HUDEP-2 (cell line): ENCODE measurements at regions not wholly inside any gene's neighbourhood (a gene's known extent, or its start where the extent isn't known, plus 50 kb on each side); places are given as distances from the start of the nearest gene placed in this dataset.

Experiments used
- DNase-seq, 76 experiments: peaks; one replicate each; lab custom pipeline; 2025; ENCODE audit not compliant: unreplicated experiment in 76 of 76; lab: John Stamatoyannopoulos, UW

DNA sequence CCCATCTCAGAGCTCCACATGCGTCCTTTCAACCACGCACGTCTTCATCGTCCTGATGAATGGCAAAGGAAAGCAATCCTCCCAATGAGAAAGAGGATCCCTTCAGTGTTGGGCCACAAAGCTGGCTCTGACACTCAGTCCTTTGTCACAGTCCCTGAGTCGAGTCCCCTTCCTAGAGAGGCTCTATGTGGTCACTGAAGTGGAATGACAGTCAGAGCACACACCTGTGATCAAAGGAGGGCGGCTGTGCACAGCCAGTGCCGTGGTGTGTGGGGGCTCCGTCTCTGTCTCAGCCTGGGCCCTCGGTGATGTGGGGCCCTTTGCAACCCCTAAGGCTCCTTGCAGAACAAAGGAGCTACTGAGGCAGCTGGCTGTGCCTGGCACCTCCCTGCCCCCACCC is 157.3 kb upstream of the APCDD1 start:
- no peak for DNase-seq

DNA sequence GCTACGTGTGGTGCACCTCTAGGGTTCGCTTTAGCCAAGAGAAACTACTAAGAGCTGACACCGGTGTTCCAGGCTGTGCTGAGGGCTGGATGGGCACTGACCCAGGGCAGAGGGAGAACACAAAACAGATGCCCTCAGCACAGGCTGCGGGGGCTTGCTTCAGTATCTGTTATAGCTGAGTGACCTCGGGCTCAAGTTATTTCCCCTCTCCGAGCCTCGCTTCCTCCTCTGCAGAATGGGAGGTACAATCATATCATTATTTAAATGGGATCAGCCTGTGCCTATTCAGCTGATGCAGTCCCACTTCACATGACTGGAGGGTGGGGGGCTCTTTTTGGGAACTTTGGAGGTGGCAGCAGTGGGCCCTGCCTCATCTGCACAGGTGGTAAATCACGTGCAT is 156.1 kb upstream of the APCDD1 start:
- no peak for DNase-seq

DNA sequence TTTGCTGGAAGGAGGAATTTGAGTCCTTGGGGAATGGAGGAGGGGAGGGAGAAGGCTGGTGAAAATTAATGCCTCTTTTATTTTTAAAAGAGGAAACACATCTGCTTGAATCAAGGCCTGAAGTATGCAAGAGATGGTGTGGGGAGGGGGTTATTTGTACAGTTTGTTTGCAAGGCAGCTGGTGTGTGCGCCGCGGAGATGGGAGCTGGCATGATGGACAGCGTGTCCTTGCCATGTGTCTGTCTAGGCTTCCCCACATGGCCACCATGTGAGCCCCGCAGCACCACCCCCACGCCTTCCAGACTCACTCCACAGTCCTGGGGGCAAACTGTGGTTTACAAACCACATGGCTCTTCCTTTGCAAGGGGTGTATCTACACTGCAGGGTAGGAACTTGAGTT is 154.8 kb upstream of the APCDD1 start:
- DNase-seq: no peak

DNA sequence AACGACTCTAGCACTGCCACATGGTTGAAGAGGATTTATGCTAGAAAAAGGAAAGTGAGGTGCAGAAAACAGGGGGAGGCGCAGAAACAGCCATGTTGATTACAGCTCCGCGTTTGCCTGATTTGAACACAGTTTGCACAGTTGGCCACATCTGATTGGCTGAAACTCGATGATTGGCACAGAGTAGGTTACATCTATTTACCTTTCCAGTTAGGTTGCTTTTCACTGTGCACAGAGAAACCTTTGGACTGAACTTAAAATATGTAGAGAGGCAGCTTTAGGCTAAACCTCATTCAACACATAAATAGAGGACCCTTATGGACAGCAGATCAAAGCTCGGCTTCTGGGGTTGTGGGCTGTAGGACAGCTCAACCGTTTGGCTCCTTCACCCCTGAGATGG is 153.7 kb upstream of the APCDD1 start:
- DNase-seq: no peak

DNA sequence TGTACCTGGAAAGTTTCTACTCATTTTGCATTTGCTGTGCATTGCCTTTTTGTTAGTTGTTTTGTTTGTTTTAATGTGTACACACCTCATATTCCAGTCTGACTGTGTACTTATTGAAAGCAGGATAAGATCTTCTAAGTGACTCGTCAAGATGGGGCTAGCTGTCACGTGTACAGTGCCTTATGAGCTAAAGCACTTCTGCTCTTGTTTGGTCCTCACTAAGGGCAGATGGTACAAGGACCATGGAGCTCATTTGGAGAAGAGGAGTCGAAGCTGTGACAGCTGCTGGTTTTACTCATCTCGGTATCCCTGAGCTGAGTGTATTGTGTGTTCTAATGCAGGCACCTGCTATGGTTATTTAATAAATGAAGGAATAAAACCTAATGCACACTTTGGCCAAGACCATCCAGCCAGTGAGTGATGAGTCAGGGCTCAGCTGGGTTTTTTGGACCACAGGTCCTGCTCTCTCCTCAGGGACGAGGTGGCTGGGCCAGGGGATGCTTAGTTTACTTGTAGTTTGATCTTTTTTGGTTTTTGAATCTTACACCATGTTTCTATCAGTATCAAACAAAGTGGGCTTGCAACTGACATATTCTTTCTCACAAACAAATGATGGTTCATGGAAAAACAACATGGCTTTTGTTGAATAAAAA is 152.5 kb upstream of the APCDD1 start:
- no peak for DNase-seq

DNA sequence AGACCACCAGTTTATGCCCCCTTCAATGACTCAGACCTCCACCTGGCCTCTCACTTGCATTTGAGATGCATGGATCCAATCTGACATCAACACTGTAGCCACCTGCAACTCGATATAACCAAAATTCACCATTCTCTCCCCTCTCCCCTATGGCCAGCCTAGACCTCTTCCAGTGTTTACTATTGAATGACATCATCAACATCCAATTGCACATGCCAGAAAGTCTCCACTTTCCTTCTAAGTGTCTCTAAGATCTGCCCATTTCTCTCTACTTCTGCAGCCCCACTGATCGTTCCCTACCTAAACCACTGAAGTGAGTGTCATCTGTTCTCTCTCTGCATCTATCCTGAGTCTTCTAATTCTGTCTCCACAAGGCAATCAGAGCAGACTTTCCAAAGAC is 151.3 kb upstream of the APCDD1 start:
- DNase-seq: no peak

DNA sequence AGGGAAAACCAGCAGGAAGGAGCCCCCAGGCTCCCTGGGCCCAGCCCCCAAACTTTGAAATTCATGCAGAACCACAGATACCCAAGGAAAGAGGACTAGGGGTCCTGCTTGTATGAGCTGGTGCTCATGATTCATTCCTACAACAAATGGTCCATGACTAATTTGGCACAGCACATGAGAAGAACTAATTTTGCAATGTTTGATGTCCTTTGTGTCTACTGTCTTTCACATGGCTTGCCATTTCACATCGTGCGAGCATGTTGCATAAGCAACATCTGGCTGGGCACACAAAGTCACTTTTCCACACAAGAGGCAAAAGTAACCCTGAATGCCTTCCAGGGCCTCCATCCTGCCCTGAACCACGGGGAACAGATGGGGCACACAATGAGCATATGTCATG is 149.6 kb upstream of the APCDD1 start:
- DNase-seq: no peak

DNA sequence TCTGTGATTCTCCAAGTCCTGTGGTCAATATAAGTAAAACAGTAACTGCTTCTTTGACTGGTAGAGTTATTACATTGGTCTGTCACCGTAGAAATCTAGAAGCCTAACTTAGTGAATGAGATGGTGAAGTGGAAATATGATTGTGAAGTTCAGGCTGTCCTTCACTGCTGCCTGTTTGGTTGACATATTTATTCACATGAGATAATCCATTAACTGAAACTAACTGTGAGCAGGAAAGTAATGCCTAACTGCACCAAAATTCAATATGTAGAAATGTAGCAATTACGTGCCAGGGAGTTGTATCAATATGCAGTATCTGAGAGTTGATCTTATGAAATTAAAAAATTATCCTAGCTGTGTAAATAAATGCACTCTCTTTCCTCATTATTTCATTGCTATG is 147.7 kb upstream of the APCDD1 start:
- DNase-seq: no peak

DNA sequence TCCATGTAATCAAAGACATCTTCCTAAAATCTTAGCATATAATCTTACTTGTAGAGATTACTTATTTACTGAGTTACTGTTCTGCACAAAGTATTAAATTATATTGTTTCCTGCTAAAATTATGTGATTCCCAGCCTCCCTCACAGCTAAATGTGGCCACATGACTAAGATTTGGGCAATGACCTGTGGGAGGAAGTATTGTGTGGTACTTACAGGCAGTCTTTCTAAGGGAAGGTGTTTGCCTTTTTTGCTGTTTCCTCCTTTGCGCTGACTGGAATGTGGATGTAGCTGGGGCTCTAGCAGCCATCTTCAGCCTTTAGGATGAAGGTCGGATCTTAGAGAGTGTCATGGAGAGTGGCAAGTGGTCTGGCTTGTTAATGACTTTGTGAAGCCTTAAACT is 146.3 kb upstream of the APCDD1 start:
- DNase-seq: no peak

DNA sequence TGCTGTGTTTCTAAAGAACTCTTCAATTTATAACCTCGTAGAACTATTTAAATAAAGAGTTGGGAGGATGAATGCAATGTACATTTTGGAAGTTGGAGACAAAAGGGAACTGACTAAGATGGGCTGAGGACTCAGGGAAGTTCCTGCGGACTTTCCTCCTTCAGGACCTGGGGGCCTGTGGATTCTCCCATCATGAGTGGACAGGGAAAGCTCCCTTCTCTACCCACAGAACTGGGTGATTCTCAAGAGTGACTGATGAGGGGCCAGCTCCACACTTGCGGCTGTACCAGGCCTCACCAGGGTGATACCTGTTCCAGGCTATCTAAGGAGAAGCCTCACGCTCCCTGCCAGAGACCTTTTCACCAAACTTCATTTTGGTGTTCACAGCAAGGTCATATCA is 143.8 kb upstream of the APCDD1 start:
- DNase-seq: no peak

DNA sequence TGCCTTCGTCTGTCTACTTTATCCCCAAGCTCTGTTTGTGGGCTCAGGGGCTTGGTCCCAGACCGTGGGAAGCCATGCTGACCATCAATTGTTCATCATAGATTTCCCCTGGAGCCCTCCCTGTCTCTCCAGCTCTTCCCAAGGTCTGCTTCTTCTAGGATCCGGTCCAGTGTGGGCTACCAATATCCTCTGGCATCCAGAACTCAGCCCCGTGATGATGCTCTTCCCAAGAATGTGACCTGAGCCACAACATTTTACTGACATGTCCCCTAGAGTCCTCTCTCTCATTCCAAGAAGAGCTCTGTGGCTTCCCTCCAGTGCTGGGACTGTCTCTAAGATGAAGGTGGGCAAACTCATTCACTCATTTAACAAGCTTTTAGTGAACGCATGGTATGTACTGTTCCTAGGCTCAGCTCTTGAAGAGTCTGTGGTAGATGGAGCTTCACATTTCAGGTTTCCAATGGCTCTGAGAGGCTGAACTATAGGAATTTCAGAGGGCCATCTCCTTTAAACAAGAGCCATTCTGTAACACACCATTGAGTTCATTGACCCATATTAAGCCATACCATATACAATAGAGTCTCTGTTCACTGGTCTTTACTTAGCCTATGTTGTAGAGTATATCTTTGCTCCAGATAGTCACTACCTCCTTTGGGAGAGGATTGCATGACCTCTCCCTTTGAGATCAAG is 142.0 kb upstream of the APCDD1 start:
- no peak for DNase-seq

DNA sequence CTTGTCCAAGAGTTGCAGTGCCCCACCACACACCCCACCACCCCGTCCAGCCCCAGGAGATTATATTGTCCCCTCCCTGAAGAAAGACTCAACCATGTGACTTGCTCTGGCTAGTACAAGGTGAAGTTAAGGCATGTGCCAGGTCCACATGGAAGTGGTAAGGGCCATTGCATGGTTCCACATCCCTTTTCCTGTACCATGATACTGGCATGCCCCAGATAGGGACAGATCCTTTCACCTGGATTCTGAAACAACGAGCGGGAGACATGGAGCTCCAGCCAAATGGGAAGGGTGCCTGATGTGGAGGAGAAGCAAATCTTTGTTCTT is 141.5 kb upstream of the APCDD1 start:
- DNase-seq: no peak

DNA sequence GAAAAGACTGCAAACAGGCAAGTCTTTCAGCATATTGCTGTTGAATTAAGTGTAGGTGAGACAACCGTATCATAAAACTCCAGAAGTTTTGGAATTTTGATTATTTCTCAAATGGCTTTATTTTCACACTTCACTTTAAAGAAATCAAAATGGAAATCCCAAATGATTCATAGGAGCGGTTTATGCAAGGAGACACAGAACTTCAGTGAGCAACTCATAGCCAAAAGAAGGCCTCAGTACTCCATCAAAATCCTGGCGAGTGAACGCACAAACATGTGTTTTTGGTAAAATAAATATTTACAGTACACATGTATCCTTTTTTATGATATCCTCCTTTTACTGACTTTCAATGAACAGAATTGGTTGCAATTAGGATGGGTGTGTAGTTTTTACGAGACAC is 140.4 kb upstream of the APCDD1 start:
- no peak for DNase-seq

DNA sequence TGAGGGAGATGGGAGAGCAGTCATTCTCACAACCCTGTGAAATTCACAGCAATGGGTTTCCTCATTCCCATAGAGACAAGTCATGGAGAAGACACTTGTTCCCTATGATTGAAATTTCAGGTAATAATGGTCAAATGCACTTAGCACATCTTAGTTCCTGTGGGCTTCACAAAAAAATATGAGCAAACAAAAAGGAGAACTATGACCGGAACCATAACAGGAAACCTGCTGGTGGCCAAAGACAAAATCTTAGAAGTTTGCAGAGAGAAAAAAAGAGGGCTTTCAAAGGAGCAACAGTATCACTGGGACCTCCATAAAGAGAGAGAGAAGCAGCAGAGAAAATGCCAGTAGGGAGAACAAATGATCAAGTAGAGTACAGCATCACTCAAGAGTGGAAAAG is 138.9 kb upstream of the APCDD1 start:
- no peak for DNase-seq

DNA sequence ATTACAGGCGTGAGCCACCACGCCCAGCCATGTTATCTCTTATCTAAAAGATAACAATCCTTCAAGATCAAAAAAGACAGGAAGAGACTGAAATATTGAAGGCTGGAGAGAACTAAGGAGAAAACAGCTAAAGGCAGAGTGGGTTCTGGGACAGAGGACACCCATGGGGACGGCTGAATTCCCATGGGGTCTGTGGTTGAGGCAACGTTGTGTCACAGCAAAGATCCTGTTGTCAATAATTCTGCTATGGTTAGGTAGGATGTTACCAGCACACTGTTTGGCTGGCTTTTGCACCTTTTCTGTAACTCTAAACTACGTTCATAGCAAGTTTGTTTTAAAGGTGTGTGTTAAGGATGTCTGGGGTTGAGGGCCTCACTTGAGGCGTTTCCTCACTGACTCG is 137.7 kb upstream of the APCDD1 start:
- no peak for DNase-seq

DNA sequence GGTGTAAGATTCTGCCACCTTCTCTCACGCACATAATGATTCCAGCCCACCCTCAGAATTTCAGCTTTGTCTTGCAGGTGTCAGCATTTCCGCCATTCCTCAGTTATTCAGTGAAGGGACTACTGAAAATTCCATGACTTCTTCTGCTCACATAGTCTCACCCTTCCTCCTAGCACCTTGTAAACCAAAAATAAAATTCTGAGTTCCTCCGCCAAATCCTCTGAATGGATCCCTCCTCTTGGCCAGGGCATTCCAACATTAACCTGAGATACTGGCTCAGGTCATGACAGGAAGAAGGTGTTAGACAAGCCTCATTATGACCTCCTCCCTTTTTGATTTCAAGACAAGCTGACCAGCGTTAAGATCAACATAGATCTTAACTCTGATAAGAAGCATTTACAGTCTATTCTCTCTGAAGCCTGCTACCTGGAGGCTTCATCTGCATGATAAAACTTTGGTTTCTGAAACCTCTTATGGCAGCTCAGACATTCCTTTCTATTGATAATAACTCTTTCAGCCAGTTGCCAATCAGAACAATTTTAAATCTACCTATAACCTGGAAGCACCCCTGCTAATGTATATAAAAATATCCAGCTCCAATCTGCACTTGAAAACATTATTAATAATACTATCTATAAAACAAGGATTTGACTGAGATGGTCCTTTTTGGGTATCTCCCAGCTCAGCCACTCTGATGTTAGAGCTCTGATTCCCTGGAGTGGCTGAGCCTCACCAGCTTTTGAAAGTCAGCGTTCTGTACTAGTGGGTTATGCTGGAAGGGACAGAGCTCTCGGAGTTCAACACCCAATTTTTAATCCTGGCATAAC is 136.4 kb upstream of the APCDD1 start:
- no peak for DNase-seq

DNA sequence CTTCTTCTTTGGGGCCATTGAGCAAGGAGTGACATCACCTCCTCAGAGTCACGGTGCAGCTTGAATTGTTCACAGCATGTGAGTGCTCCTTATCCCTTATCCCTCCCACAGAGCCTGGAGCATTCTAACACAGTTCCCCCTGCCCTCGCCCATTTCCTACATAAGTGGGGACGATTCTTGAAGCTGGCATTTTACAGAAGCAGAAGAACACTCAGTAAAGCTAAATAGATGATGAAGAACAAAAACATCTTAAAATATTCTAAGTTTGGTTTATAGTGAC is 135.8 kb upstream of the APCDD1 start:
- DNase-seq: no peak

DNA sequence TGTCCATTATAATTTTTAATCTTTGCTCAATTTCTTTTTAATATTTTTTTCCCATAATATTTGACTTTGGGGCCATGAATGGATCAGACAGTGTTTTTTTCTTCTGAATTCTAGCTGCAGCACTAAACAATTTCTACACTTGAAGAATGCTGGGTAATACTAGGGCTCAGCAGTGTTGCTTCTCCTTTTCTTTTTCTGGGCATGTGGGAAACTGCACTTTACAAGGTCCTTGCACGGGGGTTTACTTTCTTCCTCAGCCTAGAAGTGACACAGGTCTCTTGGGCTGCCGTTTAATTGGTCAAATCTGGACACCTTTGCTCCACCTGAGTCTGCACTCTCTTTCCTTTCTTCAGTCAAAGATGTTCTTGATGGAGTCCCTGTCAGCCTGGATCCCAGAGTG is 135.4 kb upstream of the APCDD1 start:
- DNase-seq: no peak

DNA sequence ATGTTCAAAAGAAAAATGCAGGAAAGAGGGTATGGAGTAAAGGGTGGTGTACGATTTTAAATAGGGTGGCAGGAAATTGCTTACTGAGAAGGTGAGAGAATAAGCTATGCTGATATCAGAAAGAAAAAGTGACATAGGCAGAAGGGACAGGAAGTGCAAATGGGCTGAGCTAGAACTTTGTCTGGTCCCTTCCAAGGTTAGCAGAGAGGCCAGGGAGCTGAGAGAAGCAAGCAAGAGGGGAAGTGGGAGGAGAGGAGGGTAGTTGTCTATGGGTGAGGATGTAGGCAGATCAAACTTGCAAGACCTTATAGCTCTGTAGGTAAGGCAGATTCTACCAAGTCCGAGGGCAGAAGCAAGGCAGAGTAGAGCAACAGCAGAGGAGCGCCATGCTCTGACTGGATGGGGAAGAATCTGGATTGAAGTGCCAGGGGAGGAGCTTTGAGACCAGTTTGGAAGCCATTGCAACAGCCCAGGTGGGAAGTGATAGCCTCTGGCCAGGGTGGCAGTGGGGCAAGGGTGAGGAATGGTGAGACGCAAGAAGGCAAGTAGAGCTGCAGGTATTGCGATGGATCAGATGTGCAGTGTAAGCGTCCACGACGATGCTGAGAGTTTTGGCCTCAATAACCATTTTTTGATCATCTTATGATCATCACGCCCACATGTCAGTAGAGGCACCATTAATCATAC is 134.4 kb upstream of the APCDD1 start:
- DNase-seq: no peak

DNA sequence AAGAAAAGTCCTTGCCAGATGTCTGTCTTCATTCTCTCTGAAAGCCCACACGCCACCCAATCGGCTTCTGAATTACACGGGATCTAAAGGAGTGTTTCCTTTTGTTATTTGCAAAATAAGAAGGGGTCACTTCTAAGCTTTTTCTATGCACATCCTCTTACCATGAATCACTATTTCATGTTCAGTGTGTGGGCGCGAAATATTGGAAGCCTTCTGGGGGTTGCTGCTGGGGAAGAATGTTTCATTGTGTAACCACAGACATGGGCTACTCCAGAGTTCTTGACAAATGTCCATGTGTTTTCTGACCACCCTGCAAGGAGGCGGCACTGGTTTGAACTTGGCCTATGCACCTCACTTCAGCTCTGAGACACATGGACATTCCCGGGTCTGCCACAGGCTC is 133.6 kb upstream of the APCDD1 start:
- no peak for DNase-seq

DNA sequence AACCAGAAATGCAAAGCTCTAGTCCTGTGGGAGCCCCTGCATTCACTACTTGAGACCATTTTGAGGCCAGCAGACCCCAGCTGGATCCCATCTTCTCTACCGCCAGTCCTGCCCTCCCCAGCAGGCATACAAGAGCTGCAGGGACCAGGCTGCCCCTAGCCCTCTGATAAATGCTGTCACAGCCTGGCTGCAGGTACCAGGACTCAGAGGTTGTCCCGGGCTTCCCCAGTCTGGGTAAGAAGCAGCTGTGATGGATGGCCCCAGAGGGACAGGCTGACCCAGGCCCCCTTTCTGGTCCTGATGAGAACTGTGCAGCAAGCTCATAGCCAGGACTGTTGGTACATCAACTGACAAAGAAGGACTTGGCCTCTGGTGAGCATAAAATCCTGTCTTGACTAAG is 132.9 kb upstream of the APCDD1 start:
- DNase-seq: no peak

DNA sequence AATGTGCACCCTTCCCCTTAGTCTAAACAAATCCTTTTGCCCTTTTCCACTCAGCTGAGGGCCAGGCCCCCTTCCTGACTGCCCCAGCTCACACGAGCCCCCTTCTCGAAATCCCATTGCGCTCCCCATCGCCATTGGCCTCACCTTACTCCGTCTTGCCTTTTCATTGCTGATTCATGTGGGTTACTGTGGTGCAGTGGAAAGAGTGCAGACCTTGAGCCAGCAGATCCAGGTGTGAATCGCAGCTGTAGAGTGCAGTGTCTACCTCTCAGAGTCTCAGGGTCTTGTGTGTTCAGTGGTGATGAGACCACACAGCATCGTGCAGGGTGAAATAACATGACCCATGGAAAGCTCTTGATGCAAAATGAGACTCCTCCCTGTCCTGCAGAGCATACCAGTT is 132.4 kb upstream of the APCDD1 start:
- DNase-seq: no peak
